KG1 (cell line): ENCODE measurements at regions not wholly inside any gene's neighbourhood (a gene's known extent, or its start where the extent isn't known, plus 50 kb on each side); places are given as distances from the start of the nearest gene placed in this dataset.
"Not testable (repeated sequence)": the region's sequence is repeated elsewhere in the genome, so short reads cannot be mapped to it uniquely, and the experiment has no call there.

Experiments
- DNase-seq: peaks from one replicate; lab custom pipeline; 2025; lab: John Stamatoyannopoulos, UW

DNA sequence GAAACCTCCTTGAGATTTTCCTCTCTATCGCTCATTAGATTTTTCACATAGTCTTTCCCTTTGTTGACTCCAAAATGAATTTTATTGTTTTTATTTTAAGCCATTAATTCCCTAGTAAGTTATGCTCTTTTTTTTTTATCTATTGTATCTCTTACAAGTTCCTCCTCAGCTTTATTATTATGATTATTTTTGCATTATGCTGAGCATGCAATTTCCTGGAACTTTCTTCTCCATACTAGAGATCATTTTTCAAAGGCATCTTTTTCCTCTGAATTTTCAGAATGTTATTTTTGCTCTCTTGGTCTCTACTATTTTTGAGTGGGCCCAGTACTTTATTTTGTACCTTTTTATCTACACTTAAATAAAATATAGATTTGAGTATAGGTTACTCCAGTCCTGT is 376.6 kb upstream of the SEMA6A start:
- no peak for DNase-seq

DNA sequence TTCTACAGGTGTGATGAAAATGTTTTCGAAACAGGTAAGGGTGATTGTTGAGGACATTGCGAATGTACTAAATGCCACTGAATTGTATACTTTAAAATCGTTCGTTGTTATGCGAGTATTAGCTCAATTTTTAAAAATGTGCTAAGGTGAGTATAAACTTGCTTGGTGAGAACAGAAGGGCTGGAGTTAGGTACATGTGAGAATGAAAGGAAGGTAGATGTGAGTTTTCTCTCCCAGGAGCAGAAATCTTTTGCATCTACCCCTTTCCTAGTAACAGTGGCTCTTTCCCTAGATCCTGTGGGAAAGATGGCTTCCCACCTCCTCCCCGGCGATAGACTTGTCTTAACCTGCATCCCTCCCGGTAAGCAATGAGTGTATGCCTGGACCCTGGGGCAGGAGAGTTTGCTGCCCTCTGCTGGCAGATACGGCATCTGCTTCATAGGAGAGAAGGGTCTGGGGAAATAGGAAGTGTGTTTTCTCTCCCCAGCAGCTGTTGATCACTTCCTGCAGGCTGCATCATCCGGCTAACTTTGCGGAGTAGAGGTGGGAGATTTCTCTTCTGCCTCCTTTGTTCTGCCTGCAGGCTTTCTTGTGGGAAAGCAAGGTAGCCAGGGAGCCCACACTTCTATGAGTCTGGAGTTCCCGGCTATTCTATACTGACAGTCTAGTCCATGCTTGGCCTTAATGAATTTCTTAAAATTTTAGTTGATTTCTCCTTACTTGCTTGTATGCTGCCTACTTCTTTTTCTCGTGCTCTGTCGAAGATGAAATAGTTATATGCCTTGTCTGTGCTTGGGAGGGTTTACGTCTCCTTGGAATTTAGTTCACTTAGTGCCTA is 373.3 kb upstream of the SEMA6A start:
- DNase-seq = peak; percentile 61

DNA sequence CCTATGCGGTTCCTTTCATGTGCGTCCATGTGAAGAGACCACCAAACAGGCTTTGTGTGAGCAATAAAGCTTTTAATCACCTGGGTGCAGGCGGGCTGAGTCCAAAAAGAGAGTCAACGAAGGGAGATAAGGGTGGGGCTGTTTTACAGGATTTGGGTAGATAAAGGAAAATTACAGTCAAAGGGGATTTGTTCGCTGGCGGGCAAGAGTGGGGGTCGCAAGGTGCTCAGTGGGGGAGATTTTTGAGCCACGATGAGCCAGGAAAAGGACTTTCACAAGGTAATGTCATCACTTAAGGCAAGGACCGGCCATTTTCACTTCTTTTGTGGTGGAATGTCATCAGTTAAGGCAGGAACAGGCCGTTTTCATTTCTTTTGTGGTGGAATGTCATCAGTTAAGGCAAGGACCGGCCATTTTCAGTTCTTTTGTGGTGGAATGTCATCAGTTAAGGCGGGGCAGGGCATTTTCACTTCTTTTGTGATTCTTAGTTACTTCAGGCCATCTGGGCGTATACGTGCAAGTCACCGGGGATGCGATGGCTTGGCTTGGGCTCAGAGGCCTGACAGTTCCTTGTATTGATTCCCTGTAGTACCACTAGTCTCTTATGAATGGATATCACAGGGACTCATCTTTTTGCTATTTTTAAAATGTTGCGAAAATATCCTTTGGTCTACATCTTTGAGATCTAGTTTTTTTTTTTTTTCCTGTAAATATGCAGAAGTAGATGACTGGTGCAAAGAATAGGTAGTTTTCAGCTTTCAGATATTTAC is 371.2 kb upstream of the SEMA6A start:
- not testable (repeated sequence) for DNase-seq

DNA sequence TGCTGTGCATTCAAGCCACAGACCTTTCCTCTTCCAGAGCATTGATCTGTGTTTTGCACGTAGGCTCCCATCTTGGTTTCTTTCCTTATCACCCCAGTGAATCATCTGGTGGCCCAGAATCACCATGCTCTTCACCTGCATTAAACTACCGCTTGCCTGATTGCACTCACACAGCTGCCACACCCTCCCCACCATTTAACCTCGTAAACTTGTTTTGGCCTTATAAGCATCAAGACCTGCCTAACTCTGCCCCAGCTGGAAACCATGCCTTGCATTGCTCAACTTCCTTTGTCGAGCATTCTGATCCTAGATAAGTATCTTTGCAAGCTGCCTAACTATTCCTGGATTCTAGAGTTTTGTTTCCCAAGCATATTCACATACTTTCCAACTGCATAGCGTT is 369.6 kb upstream of the SEMA6A start:
- DNase-seq = no peak

- no peak for DNase-seq
These were observed 368.0 kb upstream of the SEMA6A start for GRCh38 chr5:116942622-116943021.

GRCh38 chr5:116939641-116940040 is 365.0 kb upstream of the SEMA6A start:
- no peak for DNase-seq

DNA sequence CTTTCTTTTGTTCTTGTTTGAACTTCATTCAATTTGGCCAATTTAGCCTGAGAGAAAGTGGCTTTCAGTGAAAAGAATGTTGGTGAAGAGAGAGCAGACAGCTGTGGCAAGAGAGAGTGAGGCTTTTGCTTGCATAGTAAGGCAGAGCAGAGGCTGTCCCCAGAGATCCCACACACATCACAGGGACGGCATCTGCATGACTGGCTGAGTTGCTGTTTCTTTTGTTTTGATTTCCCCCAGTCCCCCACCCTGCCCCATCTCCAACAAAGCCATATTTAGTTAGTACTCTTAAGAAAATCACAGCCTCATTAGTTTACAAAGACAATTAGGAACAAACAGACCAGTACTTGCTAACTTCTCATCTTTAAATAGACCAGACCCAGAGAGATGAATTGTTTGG is 363.9 kb upstream of the SEMA6A start:
- no peak for DNase-seq

DNA sequence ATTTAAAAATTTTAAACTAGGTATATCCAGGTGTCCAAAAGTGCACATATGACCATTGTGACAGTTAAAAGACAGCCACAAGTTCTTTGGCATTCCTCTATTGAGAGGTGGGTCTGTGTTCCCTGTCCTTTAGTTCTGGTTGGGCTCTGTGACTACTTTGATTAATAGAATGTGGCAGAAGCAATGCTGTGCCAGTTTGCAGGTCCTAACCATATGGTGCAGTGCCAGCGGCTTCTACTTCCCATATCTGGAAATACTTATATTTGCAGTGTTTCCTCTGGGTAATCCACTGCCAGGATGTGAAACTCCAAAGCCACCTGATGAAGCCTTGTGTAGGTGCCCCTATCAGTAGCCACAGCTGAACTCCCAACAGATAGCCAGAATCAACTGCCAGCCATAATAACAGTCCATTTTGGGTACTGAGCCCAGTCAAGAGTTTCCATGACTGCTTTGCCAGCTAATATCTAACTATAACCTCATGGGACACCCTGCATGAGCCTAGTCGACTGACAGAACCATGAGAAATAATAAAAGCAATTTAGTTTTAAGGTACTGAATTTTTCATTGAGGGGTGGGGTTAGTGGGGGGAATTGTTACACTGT is 361.0 kb upstream of the SEMA6A start:
- no peak for DNase-seq

- DNase-seq = no peak
These were observed 356.0 kb upstream of the SEMA6A start for GRCh38 chr5:116930616-116931015.

GRCh38 chr5:116923344-116923743 is 348.7 kb upstream of the SEMA6A start:
- no peak for DNase-seq

- no peak for DNase-seq
These were observed 347.9 kb upstream of the SEMA6A start for GRCh38 chr5:116922532-116922931.

DNA sequence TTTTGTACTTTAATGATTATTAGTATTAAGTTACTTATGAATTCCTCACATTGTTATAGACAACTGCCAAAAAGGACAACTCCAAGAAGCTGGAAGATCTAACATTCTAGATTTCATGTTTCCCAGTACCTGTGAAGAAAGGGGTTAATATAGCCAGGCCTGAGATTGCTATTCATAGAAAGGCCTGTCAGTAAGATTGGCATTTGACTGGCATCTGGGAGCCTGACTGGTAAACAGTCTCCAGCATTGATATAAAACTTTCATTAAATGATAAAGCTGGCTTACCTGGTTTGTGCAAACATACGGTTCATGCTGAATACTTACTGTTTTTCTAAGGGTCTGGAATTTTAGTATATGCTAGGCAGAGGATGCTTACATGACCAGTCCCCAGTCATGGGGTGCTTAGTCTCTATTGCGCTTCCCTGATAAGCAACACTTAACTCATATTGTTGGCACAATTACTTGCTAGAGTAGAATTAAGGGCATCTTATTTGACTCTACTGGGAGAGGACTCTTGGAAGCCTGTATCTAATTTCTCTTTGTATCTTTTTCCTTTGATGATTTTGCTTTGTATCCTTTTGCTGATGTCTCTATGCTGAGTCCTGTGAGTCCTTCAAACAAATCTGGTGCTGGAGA is 340.4 kb upstream of the SEMA6A start:
- DNase-seq = no peak

- DNase-seq = no peak
These were observed 337.6 kb upstream of the SEMA6A start for GRCh38 chr5:116912221-116912620.

DNA sequence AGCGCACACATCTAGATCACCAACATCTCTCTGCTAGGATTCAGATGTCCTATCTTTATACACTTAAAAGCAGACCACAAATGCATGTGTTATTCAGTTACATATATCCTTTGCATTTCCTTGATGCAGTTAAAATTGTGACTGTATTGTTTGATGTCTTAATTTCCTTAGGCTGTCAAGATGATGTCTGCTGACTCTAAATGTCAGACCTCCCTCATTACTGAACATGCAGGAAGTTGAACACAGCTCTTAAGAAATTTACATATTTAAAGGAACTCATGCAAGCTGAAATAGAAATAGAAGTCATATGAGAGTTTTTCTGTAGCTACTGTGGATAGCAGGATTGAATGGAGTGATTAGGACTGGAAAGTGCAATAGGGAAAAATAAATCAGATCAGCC is 336.5 kb upstream of the SEMA6A start:
- DNase-seq = no peak

DNA sequence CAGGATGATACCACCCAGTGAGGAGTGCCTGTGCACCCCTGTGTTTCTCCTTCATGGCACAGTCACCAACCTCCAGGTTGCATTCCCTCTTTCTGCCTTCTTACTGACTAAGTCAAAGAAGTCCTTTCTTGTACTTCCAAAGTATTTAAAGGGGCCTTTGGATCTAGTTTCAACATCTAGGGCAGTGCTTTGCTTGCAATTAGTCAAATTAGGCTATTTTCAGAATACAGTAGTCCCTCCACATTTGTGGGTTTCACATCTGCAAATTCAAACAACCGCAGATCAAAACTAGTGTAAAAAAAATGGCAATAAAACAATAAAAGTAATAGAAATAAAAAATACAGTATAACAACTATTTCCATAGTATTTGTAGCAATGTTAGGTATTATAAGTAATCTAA is 333.9 kb upstream of the SEMA6A start:
- no peak for DNase-seq

- DNase-seq = no peak
These were observed 331.3 kb upstream of the SEMA6A start for GRCh38 chr5:116905885-116906284.

DNA sequence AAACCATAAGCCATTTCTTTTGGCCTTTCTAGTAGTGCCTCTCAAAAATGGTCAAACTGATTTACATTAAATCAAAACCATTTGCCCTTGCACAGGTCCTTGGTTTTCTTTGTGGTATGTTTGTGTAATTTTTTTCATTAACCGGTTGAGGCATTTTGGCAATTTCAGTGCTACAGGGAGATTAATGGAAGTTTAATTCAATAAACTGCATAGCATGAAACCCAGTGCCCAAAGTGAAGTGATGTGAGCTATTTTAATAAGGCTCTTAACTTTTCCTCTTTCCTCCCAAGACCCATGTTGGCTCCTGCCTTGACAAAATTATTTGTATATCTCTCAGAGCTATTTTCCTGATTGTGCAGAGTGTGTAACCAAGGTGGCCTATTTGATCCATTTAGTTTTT is 326.2 kb upstream of the SEMA6A start:
- no peak for DNase-seq

DNA sequence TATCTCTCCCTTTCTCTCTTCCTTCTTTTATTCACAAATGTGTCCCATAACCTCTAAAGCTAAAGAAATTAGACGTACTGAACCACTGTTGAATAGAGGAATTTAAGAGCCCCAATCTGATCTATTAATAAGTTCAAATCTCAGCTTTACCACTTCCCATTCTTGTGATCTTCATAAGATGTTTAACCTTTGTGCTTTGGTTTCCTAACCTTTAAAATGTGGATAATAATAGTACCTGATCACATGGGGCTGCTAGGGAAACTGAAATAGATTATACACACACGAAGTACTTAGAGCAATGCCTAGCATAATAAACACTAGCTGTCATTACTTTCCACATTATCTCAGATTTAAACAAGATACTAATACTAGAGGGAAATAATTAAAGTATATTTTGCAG is 324.3 kb upstream of the SEMA6A start:
- no peak for DNase-seq

- no peak for DNase-seq
These were observed 322.7 kb upstream of the SEMA6A start for GRCh38 chr5:116897291-116897690.

DNA sequence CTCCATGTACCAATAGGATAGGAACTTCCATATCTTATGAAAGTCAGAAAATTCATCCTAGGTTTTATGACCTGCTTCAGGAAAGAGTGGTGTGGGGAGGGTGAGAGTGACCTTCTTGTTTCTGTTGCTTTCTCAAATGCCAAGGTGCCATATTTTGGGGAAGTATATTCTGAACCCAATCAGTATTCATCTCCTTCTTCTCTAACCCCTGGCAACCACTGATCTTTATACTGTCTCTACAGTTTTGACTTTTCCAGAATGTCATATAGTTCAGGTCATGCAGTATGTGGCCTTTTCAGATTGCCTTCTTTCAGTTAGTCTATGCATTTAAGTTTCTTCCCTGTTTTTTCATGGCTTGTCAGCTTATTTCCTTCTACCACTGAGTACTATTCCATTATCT is 321.4 kb upstream of the SEMA6A start:
- no peak for DNase-seq

GRCh38 chr5:116892993-116893392 is 318.4 kb upstream of the SEMA6A start:
- no peak for DNase-seq

- no peak for DNase-seq
These were observed 312.5 kb upstream of the SEMA6A start for GRCh38 chr5:116887104-116887503.

DNA sequence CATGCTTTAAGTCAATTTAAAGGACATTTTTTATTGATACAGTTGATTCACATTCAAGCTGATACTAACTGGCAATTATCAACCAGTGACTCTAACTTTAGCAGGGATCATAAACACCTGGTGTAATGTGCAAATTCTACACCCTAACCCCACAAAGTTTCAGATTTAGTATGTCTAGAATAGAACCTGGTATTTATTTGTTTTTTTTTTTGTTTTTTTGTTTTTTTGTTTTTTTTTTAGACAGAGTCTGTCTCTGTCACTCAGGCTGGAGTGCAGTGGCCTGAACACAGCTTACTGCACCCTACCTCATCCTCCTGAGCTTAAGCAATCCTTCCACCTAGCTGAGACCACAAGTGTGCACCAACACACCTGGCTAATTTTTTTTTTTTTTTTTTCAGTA is 311.2 kb upstream of the SEMA6A start:
- DNase-seq = no peak
